ENCODE measurements at regions not wholly inside any gene's neighbourhood (a gene's known extent, or its start where the extent isn't known, plus 50 kb on each side); places are given as distances from the start of the nearest gene placed in this dataset.

- Histone ChIP-seq H3F3A (ENCODE audit: insufficient read depth) (no peaks in the 10 kb centered on the region), H3K27me3 (ENCODE audit: low read length) (no peaks in the 10 kb centered on the region), H3K79me2 (ENCODE audit: insufficient read depth, low read length) (no peaks in the 10 kb centered on the region), H3K36me3 (ENCODE audit: low read length) (no peaks in the 10 kb centered on the region), H4K20me1 (ENCODE audit: low read depth, low read length) (no peaks in the 10 kb centered on the region), H3K27ac (ENCODE audit: low read depth, low read length) (no peak overlapping the region), H3K4me3 (ENCODE audit: insufficient read depth, low read length, poor library complexity, severe bottlenecking) (no peak overlapping the region), H2AFZ (ENCODE audit: low read depth, low read length, severe bottlenecking) (no peak overlapping the region), H3K9me2 (replicated peaks; ENCODE audit: insufficient read depth, low read length) (no peaks in the 10 kb centered on the region), H3K9me3 (ENCODE audit: insufficient read depth, low read length) (no peaks in the 10 kb centered on the region), H3K4me2 (ENCODE audit: low read depth, low read length, poor library complexity, severe bottlenecking) (no peak overlapping the region), H3K9ac (ENCODE audit: low read length) (no peak overlapping the region)
- no peak for TF ChIP-seq EZH2phosphoT487 (conservative IDR thresholded peaks at IDR 0.05; ENCODE audit: low read length)
- TF ChIP-seq, protein P1, sequence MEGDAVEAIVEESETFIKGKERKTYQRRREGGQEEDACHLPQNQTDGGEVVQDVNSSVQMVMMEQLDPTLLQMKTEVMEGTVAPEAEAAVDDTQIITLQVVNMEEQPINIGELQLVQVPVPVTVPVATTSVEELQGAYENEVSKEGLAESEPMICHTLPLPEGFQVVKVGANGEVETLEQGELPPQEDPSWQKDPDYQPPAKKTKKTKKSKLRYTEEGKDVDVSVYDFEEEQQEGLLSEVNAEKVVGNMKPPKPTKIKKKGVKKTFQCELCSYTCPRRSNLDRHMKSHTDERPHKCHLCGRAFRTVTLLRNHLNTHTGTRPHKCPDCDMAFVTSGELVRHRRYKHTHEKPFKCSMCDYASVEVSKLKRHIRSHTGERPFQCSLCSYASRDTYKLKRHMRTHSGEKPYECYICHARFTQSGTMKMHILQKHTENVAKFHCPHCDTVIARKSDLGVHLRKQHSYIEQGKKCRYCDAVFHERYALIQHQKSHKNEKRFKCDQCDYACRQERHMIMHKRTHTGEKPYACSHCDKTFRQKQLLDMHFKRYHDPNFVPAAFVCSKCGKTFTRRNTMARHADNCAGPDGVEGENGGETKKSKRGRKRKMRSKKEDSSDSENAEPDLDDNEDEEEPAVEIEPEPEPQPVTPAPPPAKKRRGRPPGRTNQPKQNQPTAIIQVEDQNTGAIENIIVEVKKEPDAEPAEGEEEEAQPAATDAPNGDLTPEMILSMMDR (IDR thresholded peaks at IDR 0.05; ENCODE audit: insufficient read depth, low read length, poor library complexity, severe bottlenecking) = no peak
Measured at GRCh38 chr10:10198363-10198762, 819.3 kb upstream of the CELF2 start.

DNA sequence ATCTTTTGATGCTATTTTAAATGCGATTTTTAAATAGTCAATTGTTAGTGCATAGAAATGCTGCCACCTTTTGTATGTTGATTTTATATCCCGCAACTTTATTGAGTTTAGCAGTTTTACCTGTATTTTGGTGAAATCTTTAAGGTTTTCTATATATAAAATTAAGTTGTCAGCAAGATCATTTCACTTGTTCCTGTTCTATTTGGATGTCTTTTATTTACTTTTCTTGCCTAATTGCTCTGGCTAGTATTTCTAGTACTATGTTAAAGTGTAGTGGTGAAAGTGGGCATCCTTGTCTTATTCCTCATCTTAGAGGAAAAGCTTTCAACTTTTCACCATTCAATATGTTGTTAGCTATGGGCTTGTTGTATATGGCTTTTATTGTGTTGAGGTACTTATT lies 813.3 kb upstream of the CELF2 start:
- Histone ChIP-seq H3K4me3 (ENCODE audit: insufficient read depth, low read length, poor library complexity, severe bottlenecking) (no peak overlapping the region), H3K9me3 (ENCODE audit: insufficient read depth, low read length) (no peaks in the 10 kb centered on the region), H3K36me3 (ENCODE audit: low read length) (no peaks in the 10 kb centered on the region), H3K27ac (ENCODE audit: low read depth, low read length) (no peak overlapping the region), H4K20me1 (ENCODE audit: low read depth, low read length) (no peaks in the 10 kb centered on the region), H3K9me2 (replicated peaks; ENCODE audit: insufficient read depth, low read length) (no peaks in the 10 kb centered on the region), H3K27me3 (ENCODE audit: low read length) (no peaks in the 10 kb centered on the region), H3K9ac (ENCODE audit: low read length) (no peak overlapping the region), H2AFZ (ENCODE audit: low read depth, low read length, severe bottlenecking) (no peak overlapping the region), H3K4me2 (ENCODE audit: low read depth, low read length, poor library complexity, severe bottlenecking) (no peak overlapping the region), H3K79me2 (ENCODE audit: insufficient read depth, low read length) (no peaks in the 10 kb centered on the region), H3F3A (ENCODE audit: insufficient read depth) (no peaks in the 10 kb centered on the region)
- TF ChIP-seq, protein P1 (IDR thresholded peaks at IDR 0.05; ENCODE audit: insufficient read depth, low read length, poor library complexity, severe bottlenecking) = no peak
- TF ChIP-seq EZH2phosphoT487 (conservative IDR thresholded peaks at IDR 0.05; ENCODE audit: low read length) = no peak

DNA sequence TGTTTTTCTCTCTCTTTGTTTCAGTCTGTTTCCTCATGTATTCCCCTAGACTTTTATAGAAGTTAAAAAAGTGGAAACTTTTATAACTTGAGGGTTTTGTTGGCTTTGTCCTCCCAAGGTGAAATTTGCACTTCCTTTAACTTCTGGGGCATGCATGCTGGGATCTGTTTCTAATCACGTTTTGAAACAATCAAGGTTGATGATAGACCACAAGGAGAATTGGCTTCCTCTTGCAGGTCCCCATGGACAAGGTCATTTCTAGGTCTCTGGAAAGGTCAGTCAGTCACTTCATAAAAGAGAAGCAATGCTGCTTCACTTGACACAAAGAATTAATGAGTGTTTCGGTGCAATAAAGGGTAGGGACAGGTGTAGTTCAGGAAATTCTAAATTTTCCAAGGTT lies 811.8 kb upstream of the CELF2 start:
- H4K20me1 ChIP-seq (ENCODE audit: low read depth, low read length) = no peaks in the 10 kb centered on the region
- no peaks in the 10 kb centered on the region for H3K27me3 ChIP-seq (ENCODE audit: low read length)
- H3K4me3 ChIP-seq (ENCODE audit: insufficient read depth, low read length, poor library complexity, severe bottlenecking) = no peak overlapping the region
- H3K27ac ChIP-seq (ENCODE audit: low read depth, low read length) = no peak overlapping the region
- no peaks in the 10 kb centered on the region for H3K79me2 ChIP-seq (ENCODE audit: insufficient read depth, low read length)
- no peaks in the 10 kb centered on the region for H3K9me3 ChIP-seq (ENCODE audit: insufficient read depth, low read length)
- no peaks in the 10 kb centered on the region for H3K36me3 ChIP-seq (ENCODE audit: low read length)
- H2AFZ ChIP-seq (ENCODE audit: low read depth, low read length, severe bottlenecking) = no peak overlapping the region
- no peaks in the 10 kb centered on the region for H3K9me2 ChIP-seq (replicated peaks; ENCODE audit: insufficient read depth, low read length)
- H3K4me2 ChIP-seq (ENCODE audit: low read depth, low read length, poor library complexity, severe bottlenecking) = no peak overlapping the region
- no peaks in the 10 kb centered on the region for H3F3A ChIP-seq (ENCODE audit: insufficient read depth)
- TF ChIP-seq, protein P1 (IDR thresholded peaks at IDR 0.05; ENCODE audit: insufficient read depth, low read length, poor library complexity, severe bottlenecking) = no peak
- no peak for TF ChIP-seq EZH2phosphoT487 (conservative IDR thresholded peaks at IDR 0.05; ENCODE audit: low read length)
- no peak overlapping the region for H3K9ac ChIP-seq (ENCODE audit: low read length)
